HG03460 (cell line): ENCODE measurements at regions not wholly inside any gene's neighbourhood (a gene's known extent, or its start where the extent isn't known, plus 50 kb on each side); places are given as distances from the start of the nearest gene placed in this dataset.

ENCODE experiments used
- ATAC-seq: cut with Tn5 transposase; IDR thresholded peaks from one replicate; pipeline ENCODE4 v1.9.1; 2021; ENCODE audit not compliant: unreplicated experiment

GRCh38 chr4:1499465-1499864 lies 93.2 kb upstream of the NKX1-1 start:
- ATAC-seq: no peak

GRCh38 chr4:1497189-1497801 lies 91.1 kb upstream of the NKX1-1 start:
- ATAC-seq: no peak

GRCh38 chr4:1496116-1496642 lies 89.9 kb upstream of the NKX1-1 start:
- ATAC-seq: no peak

GRCh38 chr4:1495416-1496115 lies 89.3 kb upstream of the NKX1-1 start:
- ATAC-seq: no peak

GRCh38 chr4:1494416-1495315 lies 88.4 kb upstream of the NKX1-1 start:
- ATAC-seq: no peak

- ATAC-seq: no peak
These were observed 87.5 kb upstream of the NKX1-1 start for GRCh38 chr4:1493540-1494287.

- ATAC-seq: no peak
These were observed 86.7 kb upstream of the NKX1-1 start for GRCh38 chr4:1492651-1493539.

GRCh38 chr4:1492142-1492457 lies 85.9 kb upstream of the NKX1-1 start:
- no peak for ATAC-seq

GRCh38 chr4:1491328-1492141 lies 85.3 kb upstream of the NKX1-1 start:
- ATAC-seq: no peak

GRCh38 chr4:1490654-1491327 lies 84.5 kb upstream of the NKX1-1 start:
- no peak for ATAC-seq

- ATAC-seq: no peak
These were observed 83.9 kb upstream of the NKX1-1 start for GRCh38 chr4:1490011-1490653.

GRCh38 chr4:1489639-1489995 lies 83.4 kb upstream of the NKX1-1 start:
- no peak for ATAC-seq

- no peak for ATAC-seq
These were observed 82.8 kb upstream of the NKX1-1 start for GRCh38 chr4:1488831-1489638.

- no peak for ATAC-seq
These were observed 82.1 kb upstream of the NKX1-1 start for GRCh38 chr4:1488357-1488756.

GRCh38 chr4:1487761-1488160 lies 81.5 kb upstream of the NKX1-1 start:
- no peak for ATAC-seq

- no peak for ATAC-seq
These were observed 80.9 kb upstream of the NKX1-1 start for GRCh38 chr4:1487106-1487505.

GRCh38 chr4:1485280-1485679 lies 79.0 kb upstream of the NKX1-1 start:
- ATAC-seq: no peak
